GM19351 (cell line): ENCODE measurements at regions not wholly inside any gene's neighbourhood (a gene's known extent, or its start where the extent isn't known, plus 50 kb on each side); places are given as distances from the start of the nearest gene placed in this dataset.

Experiments used
- ATAC-seq: cut with Tn5 transposase; IDR thresholded peaks from one replicate; pipeline ENCODE4 v1.9.1; 2021; ENCODE audit warnings: mild to moderate bottlenecking, moderate library complexity; ENCODE audit not compliant: unreplicated experiment

DNA sequence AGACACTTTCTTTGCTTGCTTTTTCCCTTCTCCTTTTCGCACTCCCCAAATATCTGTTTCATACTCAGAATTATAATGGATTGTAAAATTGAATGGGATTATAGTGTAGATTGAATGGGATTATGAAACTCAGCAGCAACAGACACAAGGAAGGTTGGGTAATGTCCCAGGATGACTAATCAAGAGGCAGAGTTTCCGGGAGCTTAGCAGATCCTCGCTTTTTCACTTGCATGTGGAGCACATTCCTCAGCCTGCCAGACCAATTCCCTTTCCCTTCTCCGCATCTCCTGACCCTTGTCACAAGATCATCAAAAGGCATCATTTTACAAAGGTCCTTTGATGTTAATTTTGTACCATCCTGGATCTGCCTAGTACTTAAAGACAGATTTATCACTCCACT, 55.1 kb upstream of the SLC1A1 start:
- no peak for ATAC-seq

DNA sequence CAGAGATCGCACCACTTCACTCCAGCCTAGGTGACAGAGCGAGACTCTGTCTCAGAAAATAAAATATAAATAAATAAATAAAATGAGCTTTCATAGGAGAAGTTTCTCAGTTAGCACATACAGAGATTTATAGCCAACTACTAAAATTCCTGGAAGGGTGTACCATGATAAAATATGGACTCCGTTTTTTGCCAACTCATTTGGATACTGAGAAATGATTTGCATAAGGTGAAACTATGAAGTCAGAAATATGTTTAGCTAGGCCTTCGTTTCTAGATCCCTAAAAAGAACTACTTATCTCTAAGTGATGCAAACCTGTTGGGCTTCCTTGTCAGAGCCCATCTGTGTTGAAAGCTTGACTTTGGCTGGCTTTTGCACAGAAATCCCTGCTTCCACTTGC, 56.9 kb upstream of the SLC1A1 start:
- no peak for ATAC-seq

DNA sequence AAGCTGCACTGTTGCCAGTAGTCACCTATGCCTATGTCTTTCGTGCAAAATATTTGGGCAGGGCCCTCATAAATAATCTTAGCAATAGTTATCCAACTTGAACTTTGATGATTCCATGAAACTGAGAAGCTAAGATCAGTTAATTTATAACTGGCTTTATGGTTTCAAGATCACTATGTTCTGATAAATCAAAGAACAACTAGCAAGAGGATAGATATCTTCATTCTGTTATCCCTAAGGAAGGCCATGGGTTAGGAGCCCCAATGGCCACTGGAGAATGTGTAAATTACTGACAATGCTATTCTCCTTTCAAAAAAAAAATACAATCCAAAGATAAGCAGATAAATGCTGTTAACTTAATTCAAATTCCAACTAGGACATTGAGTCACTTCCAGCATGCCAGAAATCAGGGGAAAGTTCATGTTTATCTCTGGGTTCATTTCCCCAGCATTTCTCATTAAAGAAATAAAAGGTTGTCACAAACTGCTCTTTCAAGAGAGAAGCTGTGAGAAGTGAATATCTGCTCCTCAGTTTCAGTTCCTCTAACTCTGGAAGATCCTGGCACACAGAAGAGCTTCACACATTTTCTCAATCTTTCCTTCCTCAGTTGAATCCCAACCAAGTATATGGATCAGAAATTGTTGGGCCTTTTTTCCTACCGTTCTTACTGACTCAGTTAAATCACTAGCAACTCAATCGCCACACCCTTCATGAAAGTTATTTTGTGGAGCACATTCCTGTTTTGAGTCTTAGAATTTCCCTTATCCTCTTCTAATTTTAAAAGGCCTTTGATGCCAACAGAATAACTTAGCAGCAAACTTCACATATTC, 59.6 kb upstream of the SLC1A1 start:
- no peak for ATAC-seq

DNA sequence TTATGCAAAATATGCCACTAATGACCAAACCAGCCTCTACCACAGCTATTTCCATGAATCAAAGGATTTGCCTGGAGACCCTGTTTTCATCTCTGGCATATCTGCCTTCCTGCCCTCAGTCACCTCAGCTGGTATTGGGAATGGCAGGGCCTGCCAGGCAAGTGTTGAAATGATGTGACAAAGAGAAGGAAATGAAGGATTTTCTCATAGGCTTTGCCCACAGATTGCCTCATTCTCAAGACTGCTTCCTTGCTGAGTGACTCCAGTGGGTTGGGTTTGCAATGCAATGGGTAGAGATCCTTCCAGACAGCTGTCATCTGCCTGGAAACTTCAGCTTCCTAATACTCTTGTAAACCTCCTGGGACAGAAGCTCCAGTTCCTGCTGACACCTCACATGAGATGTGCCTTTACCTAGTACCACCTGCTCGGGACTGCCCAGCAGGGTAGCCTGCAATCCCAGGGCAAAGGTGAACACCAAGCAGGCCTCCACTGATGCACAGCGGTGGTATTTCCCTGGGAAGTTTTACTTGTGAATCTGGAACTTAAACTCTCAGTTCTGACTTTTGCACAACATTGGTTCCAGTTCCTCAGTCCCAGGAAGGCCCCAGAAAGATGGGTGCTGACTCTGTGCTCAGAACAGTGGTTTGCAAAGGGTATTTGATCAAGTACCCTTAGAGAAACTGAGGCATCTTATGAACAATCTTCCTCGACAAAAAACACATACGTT, 64.8 kb upstream of the SLC1A1 start:
- ATAC-seq: no peak

DNA sequence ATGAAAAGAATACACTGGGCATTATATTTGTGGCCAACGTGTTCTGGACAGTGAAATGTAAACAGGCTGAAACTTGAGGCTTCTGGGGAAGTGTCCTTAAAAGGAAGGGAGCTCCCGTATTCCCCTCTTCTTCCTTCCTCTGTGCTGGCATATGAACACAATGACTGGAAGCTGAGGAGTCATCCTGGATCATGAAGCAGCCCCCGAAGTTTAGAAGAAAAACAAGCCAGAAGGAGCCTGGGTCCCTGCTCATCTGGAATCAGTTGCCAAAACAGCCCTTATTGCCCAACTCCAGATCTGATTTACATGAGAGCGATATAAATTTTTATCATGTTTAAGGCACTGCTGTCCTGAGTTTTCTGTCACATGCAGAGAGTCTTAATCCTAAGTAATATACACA, 65.4 kb upstream of the SLC1A1 start:
- no peak for ATAC-seq

DNA sequence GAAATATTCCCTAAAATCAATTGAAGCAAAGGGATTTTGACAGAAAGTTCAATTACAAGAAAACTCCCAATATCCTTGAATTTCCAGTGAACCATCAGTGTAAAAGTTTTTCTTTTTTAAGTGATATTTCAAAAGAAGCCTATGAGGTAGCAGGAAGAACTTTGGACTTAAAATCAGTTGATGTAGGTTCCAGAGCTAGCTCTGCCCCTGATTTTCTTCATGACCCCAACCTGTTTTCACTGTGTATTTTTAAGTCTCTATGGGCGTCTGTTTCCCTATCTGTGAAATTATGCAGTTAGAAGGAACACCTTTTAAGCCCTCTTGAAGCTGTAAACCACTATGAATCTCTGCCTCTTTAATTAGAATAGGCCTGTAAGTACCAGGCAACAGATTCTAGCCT, 66.2 kb upstream of the SLC1A1 start:
- ATAC-seq: no peak

DNA sequence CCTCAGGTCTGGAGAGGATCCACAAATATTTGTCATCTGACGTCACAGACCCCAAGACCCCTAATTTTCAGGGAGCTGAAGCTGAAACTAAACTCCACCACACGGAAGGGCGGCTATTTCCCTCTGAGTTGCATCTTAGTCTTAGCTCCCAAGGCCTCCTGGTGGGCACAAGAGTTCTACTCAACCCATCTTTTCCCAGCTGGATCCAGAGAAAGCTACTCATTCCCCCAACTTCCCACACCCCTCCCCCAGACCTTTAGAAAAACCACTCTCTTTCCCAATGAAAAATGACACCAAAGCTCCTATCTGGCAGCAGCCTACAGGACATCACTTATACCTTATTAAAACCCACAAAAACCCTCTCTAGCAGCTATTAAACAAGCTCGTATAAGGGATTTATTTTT, 67.1 kb upstream of the SLC1A1 start:
- no peak for ATAC-seq

DNA sequence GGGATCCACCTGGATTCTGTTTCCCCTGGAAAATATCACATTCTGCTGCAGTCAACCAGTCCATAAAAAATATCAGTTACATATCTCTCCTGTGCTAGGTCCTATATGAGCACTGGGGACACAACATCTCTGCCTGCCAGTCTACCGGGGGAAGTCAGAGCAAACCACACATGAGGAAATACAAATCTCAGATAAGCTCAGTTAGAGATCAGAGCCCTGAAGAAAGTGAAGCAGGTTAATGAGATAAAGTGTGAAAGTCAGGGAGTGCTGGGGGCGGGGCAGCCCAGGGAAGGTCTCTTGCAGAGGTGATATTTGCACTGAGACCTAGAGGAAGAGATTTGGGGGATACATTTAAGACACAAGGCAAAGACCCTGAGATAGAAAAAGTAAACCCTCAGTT, 67.8 kb upstream of the SLC1A1 start:
- ATAC-seq: peak; percentile 88

DNA sequence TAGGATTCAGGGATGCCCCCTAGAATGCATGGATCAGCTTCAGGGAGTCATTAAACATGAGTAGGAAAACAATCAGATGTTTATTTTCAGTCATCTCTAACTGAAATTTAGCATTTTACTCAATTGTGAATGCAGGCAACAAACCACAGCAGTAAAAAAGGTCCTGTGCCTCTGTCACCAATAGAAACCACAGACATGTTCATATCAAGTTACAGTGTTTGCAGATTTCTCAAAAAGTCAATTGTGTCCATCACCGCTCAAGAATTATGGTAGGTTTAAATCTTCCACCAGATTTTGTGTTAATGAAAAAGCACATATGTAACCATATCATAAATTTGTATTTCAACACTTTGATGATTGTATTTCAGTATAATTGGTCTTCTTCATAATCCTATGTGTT, 68.4 kb upstream of the SLC1A1 start:
- no peak for ATAC-seq

DNA sequence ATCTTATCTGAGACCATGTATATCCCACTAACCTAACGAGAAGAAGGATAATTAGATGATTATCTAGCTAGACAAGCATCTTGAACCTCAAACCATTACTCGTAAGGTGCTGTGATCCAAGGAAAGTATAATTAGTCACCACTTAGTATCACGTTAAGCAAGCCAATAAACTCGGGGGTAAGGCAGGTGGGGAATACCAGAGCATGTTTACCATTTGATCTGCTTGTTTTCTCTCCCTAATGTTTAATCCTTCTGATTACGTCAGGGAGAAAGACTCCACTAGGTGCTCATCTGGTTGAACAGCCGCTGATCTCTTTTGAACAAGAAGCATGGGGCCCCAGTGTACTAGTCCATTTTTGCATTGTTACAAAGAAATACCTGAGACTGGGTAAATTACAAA, 69.9 kb upstream of the SLC1A1 start:
- ATAC-seq: no peak

DNA sequence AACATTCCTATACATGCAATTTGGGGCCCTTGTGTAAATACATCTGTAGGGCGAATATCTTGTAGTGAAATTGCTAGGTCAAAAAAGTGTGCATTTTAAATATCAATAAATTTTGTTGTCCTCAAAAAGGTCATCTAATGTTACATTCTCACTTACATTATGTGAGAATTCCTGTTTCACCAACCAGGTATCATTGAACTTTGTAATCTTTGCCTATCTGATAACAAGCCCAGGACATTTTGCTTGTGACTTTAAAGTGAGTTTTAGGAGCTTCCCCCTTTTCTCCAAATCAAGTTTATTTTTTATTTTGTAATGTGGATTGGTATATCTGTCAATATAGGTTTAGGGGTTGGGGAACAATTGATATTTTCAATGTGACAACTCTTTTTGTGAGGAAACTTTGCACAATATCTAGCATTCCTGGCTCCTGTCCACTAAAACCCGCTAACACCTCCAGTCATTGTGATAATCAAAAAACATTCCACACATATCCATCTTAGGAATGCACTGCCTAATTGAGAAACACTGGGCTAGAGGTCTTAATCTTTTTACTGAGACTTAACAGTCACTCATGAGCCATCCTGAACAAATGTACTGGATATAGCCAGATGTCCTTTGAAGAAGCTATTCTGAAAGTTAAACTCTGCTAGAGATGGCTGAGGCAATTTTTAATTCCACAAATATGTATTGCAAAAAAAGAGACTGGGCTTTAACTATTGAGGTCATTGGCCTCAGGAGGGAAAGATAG, 72.5 kb upstream of the SLC1A1 start:
- ATAC-seq: no peak

DNA sequence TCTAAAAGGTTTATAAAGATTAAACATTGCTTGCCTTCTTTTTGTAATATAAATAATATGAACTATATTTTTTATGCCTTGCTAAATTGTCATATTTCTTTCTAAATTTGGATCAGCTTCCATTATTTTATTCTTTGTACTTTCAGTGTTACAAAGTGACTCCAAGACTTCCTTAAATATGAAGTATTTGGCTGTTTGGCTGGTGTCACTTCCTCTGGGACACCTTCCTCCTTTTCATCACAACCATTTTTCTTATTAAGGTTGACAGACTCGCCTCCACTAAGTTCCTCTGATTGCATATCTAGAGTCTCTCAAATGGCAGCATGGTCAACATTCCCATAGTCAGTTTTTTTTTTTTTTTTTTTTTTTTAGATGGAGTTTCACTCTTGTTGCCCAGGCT, 73.8 kb upstream of the SLC1A1 start:
- ATAC-seq: no peak

DNA sequence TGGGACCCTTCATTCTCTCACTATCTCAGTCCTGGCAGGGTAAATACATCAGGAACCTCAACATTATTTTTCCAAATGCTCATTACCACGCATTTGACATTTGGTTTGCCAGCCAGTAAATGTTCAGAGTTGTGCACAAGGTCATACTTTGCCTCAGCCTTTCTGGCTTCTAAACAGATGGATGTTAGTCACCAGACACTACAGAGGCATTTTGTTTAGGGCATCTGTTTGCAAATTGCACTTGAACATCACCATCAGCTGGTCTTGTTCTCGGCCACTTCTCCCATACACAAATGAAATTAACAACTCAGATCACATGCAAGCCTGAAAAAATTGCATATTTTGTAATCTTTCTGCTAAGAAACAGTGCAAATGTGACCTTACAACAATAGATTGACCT, 75.0 kb upstream of the SLC1A1 start:
- ATAC-seq: no peak

DNA sequence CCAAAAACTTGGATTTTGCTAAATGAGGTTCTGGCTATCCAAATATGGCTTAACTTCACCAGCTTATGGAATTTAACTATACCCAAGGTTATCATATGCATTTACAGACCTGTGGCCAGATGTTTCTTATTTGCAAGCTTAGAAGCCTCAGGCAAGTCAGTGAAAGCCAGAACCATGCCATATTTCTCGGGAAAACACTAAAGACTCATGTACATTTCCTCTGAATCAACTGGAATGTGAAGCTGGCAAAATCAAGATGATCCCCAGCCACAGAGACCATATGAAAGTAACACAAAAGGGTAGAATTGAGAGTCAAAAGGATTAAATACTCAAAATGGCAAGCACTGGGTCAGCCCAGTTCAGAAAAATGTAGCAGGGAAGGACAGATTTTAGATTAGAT, 76.4 kb upstream of the SLC1A1 start:
- no peak for ATAC-seq

DNA sequence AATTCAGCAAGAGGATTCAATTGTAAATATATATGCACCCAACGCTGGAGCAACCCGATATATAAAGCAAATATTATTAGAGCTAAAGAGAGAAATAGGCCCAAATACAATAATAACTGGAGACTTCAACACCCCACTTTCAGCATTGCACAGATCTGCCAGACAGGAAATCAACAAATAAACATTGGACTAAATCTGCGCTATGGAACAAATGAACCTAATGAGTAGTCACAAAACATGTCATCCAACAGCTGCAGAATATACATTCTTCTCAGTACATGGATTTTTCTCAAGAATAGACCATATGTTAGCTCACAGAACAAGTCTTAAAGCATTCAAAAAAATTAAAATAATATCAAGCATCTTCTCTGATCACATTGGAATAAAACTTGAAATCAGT, 86.1 kb upstream of the SLC1A1 start:
- ATAC-seq: no peak

DNA sequence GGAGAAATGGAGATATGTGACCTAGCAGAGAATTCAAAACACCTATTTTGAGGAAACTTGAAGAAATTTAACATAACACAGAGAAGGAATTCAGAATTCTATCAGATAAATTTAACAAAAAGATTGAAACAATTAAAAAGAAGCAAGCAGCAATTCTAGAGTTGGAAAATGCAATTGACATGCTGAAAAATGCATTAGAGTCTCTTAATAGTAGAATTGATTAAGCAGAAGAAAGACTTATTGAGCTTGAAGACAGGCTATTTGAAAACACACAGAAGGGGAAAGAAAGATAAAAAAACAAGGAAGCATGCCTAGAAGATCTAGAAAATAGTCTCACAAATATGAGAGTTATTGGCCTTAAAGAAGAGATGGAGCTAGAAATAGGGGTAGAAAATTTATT, 87.8 kb upstream of the SLC1A1 start:
- ATAC-seq: no peak

DNA sequence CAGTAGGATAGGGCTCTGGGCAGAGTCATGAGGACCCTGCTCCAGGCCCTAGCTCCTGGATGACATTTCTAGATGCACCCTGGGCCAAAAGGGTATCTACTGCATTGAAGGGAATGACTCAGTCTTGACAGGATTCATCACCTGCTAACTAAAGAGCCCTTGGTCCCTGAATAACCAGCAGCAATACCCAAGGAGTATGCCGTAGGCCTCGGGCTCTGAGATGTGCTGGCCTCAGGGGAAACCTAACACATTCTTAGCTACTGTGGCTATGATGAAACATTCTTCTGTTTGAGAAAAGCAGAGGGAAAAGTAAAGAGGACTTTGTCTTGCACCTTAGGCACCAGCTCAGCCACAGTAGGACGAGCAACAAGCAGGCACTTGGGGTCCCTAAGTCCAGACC, 89.5 kb upstream of the SLC1A1 start:
- ATAC-seq: no peak

DNA sequence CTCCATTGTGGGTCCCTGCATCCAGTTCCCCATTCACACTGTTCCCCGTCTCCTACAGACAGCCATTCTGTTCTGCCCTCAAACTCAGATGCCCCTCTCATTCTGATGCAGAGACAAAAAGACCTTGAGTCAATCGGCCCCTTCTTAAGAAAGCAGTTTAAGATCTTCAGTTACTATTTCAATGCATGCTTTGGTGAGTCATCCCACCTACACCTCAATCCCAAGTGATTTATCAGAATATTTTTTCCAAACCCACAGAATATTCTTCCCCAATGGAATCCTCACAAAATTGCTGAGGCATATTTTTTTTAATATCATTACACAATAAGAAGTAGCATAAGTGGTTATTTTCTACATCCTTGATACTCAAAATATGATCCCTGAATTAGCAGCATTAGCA, 92.4 kb upstream of the SLC1A1 start:
- ATAC-seq: no peak

DNA sequence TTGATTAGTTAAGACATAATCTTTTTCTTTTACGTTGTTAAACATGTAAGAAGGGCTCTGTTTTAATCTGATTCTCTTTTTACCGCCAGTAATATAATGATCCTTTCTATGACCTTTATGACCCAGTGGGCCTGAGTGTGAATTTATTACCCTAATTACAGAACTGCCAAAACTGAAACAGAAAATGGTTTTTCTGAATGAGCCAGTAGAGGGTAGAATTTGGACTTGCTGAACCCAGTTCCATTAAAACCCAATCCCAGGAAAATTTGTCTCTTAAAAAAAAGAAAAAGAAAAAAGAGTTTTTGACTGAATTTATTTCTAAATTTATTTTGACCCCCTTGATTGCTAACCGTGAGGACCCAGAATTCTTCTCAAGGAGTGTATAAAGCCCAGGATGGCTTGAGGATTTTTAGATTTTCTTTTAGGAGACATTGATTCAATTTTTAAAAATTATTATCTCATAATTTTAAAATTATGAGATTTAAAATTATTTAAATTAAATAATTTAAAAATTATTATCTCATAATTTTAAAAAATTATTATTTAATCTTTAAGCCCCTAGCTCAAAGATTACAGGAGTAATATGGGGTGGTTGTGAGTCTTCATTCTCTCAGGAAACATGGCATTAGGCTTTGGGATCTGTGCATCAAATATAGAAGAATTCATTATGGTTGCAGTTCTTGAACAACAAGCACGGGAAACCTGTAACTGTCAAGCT, 94.1 kb upstream of the GLIS3 start:
- ATAC-seq: no peak

DNA sequence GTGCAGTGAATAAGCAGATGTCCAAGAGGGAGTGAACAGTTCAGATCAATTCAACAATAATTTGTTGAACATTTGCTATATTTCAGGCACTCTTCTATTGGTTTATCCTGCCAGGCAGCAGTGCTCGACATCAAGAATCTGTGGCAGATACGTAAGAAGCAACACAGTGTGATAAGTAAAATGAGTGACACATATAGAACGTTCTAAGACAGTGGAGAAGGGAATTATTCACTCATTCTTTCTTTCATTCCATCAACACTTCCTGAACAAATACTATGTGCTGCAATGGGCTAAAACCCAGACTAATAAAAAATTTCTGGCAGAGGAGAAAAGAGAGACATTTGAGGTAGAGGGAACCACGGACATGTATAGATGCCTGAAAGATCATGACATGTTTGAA, 89.9 kb upstream of the GLIS3 start:
- ATAC-seq: no peak

DNA sequence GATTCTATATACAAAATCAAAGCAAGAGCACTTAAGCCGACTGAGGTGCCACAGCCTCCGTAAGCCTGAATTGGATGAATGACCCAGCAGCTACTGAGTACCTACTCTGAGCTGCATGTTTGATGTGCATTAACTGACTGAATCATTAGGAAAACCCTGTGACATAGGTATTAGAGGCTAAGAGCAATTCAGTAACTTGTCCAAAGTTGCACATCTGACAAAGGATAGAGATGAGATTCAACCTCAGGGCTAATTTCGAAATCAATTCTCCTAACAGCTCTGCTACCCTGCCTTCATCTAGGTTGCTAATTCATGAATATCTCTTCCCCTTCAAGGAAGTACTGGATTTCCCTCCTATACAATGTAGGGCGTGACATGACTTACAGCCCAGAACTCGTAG, 89.1 kb upstream of the GLIS3 start:
- ATAC-seq: no peak
